Kidney (tissue), 13 donors: ENCODE measurements at regions not wholly inside any gene's neighbourhood (a gene's known extent, or its start where the extent isn't known, plus 50 kb on each side); places are given as distances from the start of the nearest gene placed in this dataset.

Experiments
- DNase-seq, 5 donors: peaks; one replicate each; pipeline ENCODE4 v3.0.0-alpha.2; 2013 to 2020
- FAIRE-seq: peaks from 2 replicates; lab custom pipeline; 2012; peaks lifted over from hg19 to GRCh38; lab: Jason Lieb, UNC
- H3K27ac ChIP-seq, 2 donors: one replicate each; pipeline ENCODE4 v1.7.0; 2013; ENCODE audit warnings: low read depth in 2 of 2, low read length in 2 of 2, inconsistent platforms in 1 of 2
- H3K27me3 ChIP-seq: one replicate; pipeline ENCODE4 v1.7.1; 2013; ENCODE audit warnings: low read length, inconsistent platforms; ENCODE audit not compliant: control insufficient read depth, insufficient read depth
- H3K36me3 ChIP-seq, 3 donors: one replicate each; pipeline versions ENCODE4 v1.7.0 to v1.7.1; 2013; ENCODE audit warnings: low read length in 3 of 3, control low read depth in 1 of 3, inconsistent platforms in 1 of 3; ENCODE audit not compliant: insufficient read depth in 3 of 3, control insufficient read depth in 2 of 3
- H3K4me1 ChIP-seq, 3 donors: one replicate each; pipeline versions ENCODE4 v1.7.0 to v1.7.1; 2013; ENCODE audit warnings: low read length in 3 of 3, inconsistent platforms in 1 of 3, low read depth in 1 of 3; ENCODE audit not compliant: control insufficient read depth in 2 of 3, insufficient read depth in 2 of 3
- H3K4me3 ChIP-seq, 3 donors: one replicate each; pipeline versions ENCODE4 v1.7.0 to v1.8.1; 2013; ENCODE audit warnings: low read length in 3 of 3, control low read depth in 1 of 3, inconsistent platforms in 1 of 3
- H3K9ac ChIP-seq, 3 donors: one replicate each; pipeline versions ENCODE4 v1.7.0 to v1.7.1; 2013; ENCODE audit warnings: low read length in 3 of 3, control low read depth in 1 of 3, inconsistent platforms in 1 of 3
- H3K9me3 ChIP-seq, 3 donors: one replicate each; pipeline versions ENCODE4 v1.7.0 to v1.7.1; 2013; ENCODE audit warnings: low read length in 3 of 3, control low read depth in 1 of 3, inconsistent platforms in 1 of 3; ENCODE audit not compliant: control insufficient read depth in 2 of 3, insufficient read depth in 1 of 3
- CTCF ChIP-seq: IDR thresholded peaks from 3 replicates; pipeline ENCODE4 v1.5.1; 2012; ENCODE audit warnings: mild to moderate bottlenecking, moderate library complexity, borderline replicate concordance; ENCODE audit not compliant: insufficient read depth; ENCODE audit errors: extremely low read depth
- intact Hi-C: fragments of 100-400 bp; cut with DNase I; formaldehyde crosslinking; loops from one replicate; pipeline ENCODE4 v1.11.1; 2022
- donor health status: control.
- donor health status: control.
- donor health status: control.
- donor health status: control.
- donor health status: control.
- donor health status: DM: yes; HTN: yes; CAD: no.
- donor health status: Normal renal cell carcinoma (clear cell type).

- H3K27me3 ChIP-seq, result no peaks in the 10 kb centered on the region
- no peak for DNase-seq
- TF ChIP-seq CTCF, result no peak
- intact Hi-C loops, result no loop called here
- no peak overlapping the region for H3K27ac ChIP-seq
- H3K9me3 ChIP-seq, result no peaks in the 10 kb centered on the region
- no peaks in the 10 kb centered on the region for H3K36me3 ChIP-seq
- no peaks in the 10 kb centered on the region for H3K4me1 ChIP-seq
- no peak for FAIRE-seq
- no peak overlapping the region for H3K4me3 ChIP-seq
- no peak overlapping the region for H3K9ac ChIP-seq
These were observed 125.4 kb upstream of the CDK13 start for GRCh38 chr7:39824456-39825200.

GRCh38 chr7:39825401-39825980 lies 124.6 kb upstream of the CDK13 start:
- Histone ChIP-seq H3K36me3 (no peaks in the 10 kb centered on the region), H3K9ac (no peak overlapping the region), H3K4me1 (no peaks in the 10 kb centered on the region), H3K27me3 (no peaks in the 10 kb centered on the region), H3K4me3 (no peak overlapping the region), H3K27ac (no peak overlapping the region), H3K9me3 (no peaks in the 10 kb centered on the region)
- FAIRE-seq (no peak), DNase-seq (no peak)
- no peak for TF ChIP-seq CTCF
- intact Hi-C loops, result no loop called here

GRCh38 chr7:39826166-39826565 lies 123.9 kb upstream of the CDK13 start:
- Histone ChIP-seq H3K9ac (no peak overlapping the region), H3K27ac (no peak overlapping the region), H3K4me3 (no peak overlapping the region), H3K36me3 (no peaks in the 10 kb centered on the region), H3K9me3 (no peaks in the 10 kb centered on the region), H3K27me3 (no peaks in the 10 kb centered on the region), H3K4me1 (no peaks in the 10 kb centered on the region)
- no peak for DNase-seq
- FAIRE-seq, result no peak
- intact Hi-C loops, result no loop called here
- TF ChIP-seq CTCF, result no peak

GRCh38 chr7:39827571-39827970 lies 122.5 kb upstream of the CDK13 start:
- intact Hi-C loops, result no loop called here
- no peak overlapping the region for H3K27ac ChIP-seq
- peaks cover 3% of the 10 kb centered on the region for H3K27me3 ChIP-seq
- no peaks in the 10 kb centered on the region for H3K4me1 ChIP-seq
- DNase-seq, result no peak
- H3K9ac ChIP-seq, result no peak overlapping the region
- no peak overlapping the region for H3K4me3 ChIP-seq
- no peak for TF ChIP-seq CTCF
- no peaks in the 10 kb centered on the region for H3K9me3 ChIP-seq
- no peaks in the 10 kb centered on the region for H3K36me3 ChIP-seq
- FAIRE-seq, result no peak
